CD8-positive, alpha-beta memory T cell (primary cell): ENCODE measurements at regions not wholly inside any gene's neighbourhood (a gene's known extent, or its start where the extent isn't known, plus 50 kb on each side); places are given as distances from the start of the nearest gene placed in this dataset.

Experiments
- CTCF ChIA-PET: fragments of 350-600 bp; sonication (Branson Sonifier 250); formaldehyde crosslinking; loops from one replicate; lab custom pipeline; 2021; ENCODE audit warnings: antibody characterized with exemption; lab: Charles Lee
- POLR2A ChIA-PET: fragments of 350-600 bp; sonication (Branson Sonifier 250); formaldehyde crosslinking; loops from one replicate; lab custom pipeline; 2021; ENCODE audit warnings: antibody characterized with exemption; lab: Charles Lee
- DNase-seq, 5 donors: peaks; one replicate each; pipeline versions ENCODE4 v3.0.0 to v3.0.0-alpha.2; 2020 to 2022; ENCODE audit warnings: mixed read lengths in 1 of 5
- H3K27ac ChIP-seq: one replicate; pipeline ENCODE4 v1.7.0; 2013; ENCODE audit warnings: low read depth, mild to moderate bottlenecking, low read length, moderate library complexity
- H3K27me3 ChIP-seq: 2 replicates; pipeline ENCODE4 v1.7.0; 2013; ENCODE audit warnings: low read length, mild to moderate bottlenecking; ENCODE audit not compliant: insufficient read depth, poor library complexity, severe bottlenecking
- H3K36me3 ChIP-seq: 2 replicates; pipeline ENCODE4 v1.7.0; 2013; ENCODE audit warnings: mild to moderate bottlenecking, low read length, moderate library complexity; ENCODE audit not compliant: insufficient read depth
- H3K4me1 ChIP-seq: 2 replicates; pipeline ENCODE4 v1.7.0; 2013; ENCODE audit warnings: mild to moderate bottlenecking, low read length, moderate library complexity; ENCODE audit not compliant: insufficient read depth
- H3K4me3 ChIP-seq: 2 replicates; pipeline ENCODE4 v1.7.0; 2013; ENCODE audit warnings: mild to moderate bottlenecking, low read length
- H3K9me3 ChIP-seq: 2 replicates; pipeline ENCODE4 v1.7.0; 2013; ENCODE audit warnings: mild to moderate bottlenecking, low read length
- H3K27ac Mint-ChIP-seq, 8 donors: one replicate each; pipeline ENCODE4 v1.8.0; 2020 to 2021; ENCODE audit warnings: mixed read lengths in 8 of 8, mild to moderate bottlenecking in 6 of 8, inconsistent platforms in 3 of 8, moderate library complexity in 3 of 8
- H3K27me3 Mint-ChIP-seq, 2 donors: one replicate each; pipeline ENCODE4 v1.8.0; 2020 to 2021; ENCODE audit warnings: mixed read lengths in 2 of 2, mild to moderate bottlenecking in 1 of 2, moderate library complexity in 1 of 2
- H3K36me3 Mint-ChIP-seq, 3 donors: one replicate each; pipeline ENCODE4 v1.8.0; 2020 to 2021; ENCODE audit warnings: mixed read lengths in 3 of 3, inconsistent platforms in 1 of 3, mild to moderate bottlenecking in 1 of 3
- H3K4me1 Mint-ChIP-seq, 3 donors: one replicate each; pipeline ENCODE4 v1.8.0; 2020 to 2021; ENCODE audit warnings: mixed read lengths in 3 of 3, inconsistent platforms in 1 of 3, mild to moderate bottlenecking in 1 of 3
- H3K4me3 Mint-ChIP-seq, 7 donors: one replicate each; pipeline ENCODE4 v1.8.0; 2020 to 2021; ENCODE audit warnings: mixed read lengths in 7 of 7, mild to moderate bottlenecking in 6 of 7, moderate library complexity in 4 of 7, inconsistent platforms in 2 of 7
- H3K9me3 Mint-ChIP-seq, 5 donors: one replicate each; pipeline ENCODE4 v1.8.0; 2020 to 2022; ENCODE audit warnings: mixed read lengths in 5 of 5, mild to moderate bottlenecking in 3 of 5, moderate library complexity in 2 of 5, inconsistent platforms in 1 of 5

- no peaks in the 10 kb centered on the region for H3K9me3 ChIP-seq
- H3K36me3 Mint-ChIP-seq = no peaks in the 10 kb centered on the region
- H3K27me3 ChIP-seq = peaks cover 17% of the 10 kb centered on the region
Measured at GRCh38 chr5:141762790-141763368, 80.8 kb upstream of the ARAP3 start.

DNA sequence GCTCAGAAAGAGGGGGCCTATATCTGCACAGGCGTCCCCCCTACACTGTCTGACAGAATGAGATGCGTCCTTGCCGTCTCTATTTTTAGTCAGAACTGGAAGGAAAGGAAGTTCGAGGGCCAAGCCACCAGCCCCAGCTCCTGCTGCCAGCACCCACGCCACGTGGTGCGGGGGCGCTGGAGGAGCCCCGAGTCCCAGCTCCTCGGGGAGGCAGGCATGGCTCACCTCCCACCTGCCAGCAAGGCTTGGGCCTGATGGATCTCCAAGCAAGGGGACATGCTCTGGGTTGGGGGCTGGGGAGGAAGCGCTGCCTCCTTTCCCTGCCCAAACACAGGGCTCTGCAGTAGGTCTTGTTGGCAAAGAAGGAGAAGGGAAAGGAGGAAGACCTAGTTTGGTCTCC, 80.3 kb upstream of the ARAP3 start:
- Histone ChIP-seq H3K4me1 (no peaks in the 10 kb centered on the region), H3K27ac (no peak overlapping the region), H3K4me3 (no peak overlapping the region), H3K36me3 (no peaks in the 10 kb centered on the region), H3K27me3 (peaks cover 17% of the 10 kb centered on the region), H3K9me3 (no peaks in the 10 kb centered on the region)
- Mint-ChIP-seq H3K27me3 (peaks cover 32 to 49% of the 10 kb centered on the region in 2 donors), H3K4me1 (peaks cover 0 to 6% (median 0%) of the 10 kb centered on the region in 3 donors), H3K27ac (no peak overlapping the region), H3K9me3 (no peaks in the 10 kb centered on the region), H3K36me3 (no peaks in the 10 kb centered on the region), H3K4me3 (no peak overlapping the region)
- ChIA-PET POLR2A (interaction anchor here (0.6 kb wide), 1 partner anchor 23 kb away, joined by 4 read pairs; no protein-coding TSS in a partner anchor), CTCF (no interaction called here)
- DNase-seq = no peak

More at GRCh38 chr5:141762790-141763368, 80.8 kb upstream of the ARAP3 start:
- H3K27ac Mint-ChIP-seq = no peak overlapping the region
- no peak overlapping the region for H3K4me3 Mint-ChIP-seq
- peaks cover 29 to 43% of the 10 kb centered on the region in 2 donors for H3K27me3 Mint-ChIP-seq
- H3K4me1 Mint-ChIP-seq = peaks cover 0 to 6% (median 0%) of the 10 kb centered on the region in 3 donors
- H3K4me1 ChIP-seq = no peaks in the 10 kb centered on the region
- no peaks in the 10 kb centered on the region for H3K9me3 Mint-ChIP-seq
- no peak overlapping the region for H3K27ac ChIP-seq
- CTCF ChIA-PET = interaction anchor here (1.3 kb wide), 1 partner anchor 49 kb away, joined by 3 read pairs; no protein-coding TSS in a partner anchor
- DNase-seq = no peak
- no peaks in the 10 kb centered on the region for H3K36me3 ChIP-seq
- POLR2A ChIA-PET = no interaction called here
- no peak overlapping the region for H3K4me3 ChIP-seq

- H3K27ac ChIP-seq = no peak overlapping the region
- Mint-ChIP-seq H3K27ac (no peak overlapping the region), H3K36me3 (no peaks in the 10 kb centered on the region), H3K4me3 (no peak overlapping the region), H3K9me3 (no peaks in the 10 kb centered on the region), H3K27me3 (peaks cover 36 to 56% of the 10 kb centered on the region in 2 donors), H3K4me1 (peaks cover 0 to 6% (median 0%) of the 10 kb centered on the region in 3 donors)
- H3K36me3 ChIP-seq = no peaks in the 10 kb centered on the region
- H3K9me3 ChIP-seq = no peaks in the 10 kb centered on the region
- CTCF ChIA-PET = interaction anchor here (0.7 to 1.1 kb wide), 4 partner anchors 59 to 196 kb away, joined by 3 to 4 read pairs (median 4); no protein-coding TSS in a partner anchor
- H3K27me3 ChIP-seq = peaks cover 21% of the 10 kb centered on the region
- H3K4me1 ChIP-seq = no peaks in the 10 kb centered on the region
- DNase-seq = no peak
- POLR2A ChIA-PET = no interaction called here
- H3K4me3 ChIP-seq = no peak overlapping the region
Measured at GRCh38 chr5:141760753-141761152, 78.7 kb upstream of the ARAP3 start.

DNA sequence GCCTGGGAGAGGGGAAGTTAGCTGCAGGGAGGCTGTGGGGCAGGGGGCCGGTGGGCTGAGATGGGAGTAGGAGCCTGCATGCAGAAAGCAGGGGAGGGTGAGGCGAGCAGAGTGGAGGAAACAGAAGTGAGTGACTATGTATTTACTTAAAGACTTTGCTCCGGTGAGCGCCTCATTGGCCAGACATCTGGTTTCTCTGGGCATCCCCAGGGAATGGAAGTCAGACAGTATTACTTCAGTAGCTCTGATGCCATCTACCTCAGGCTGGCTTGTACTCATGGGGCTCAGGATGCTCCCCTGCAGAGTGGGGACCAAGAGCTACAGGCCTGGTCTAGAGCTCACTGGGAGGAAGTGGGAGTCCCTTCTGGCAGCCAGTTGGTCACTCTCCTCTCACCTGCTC, 78.2 kb upstream of the ARAP3 start:
- H3K4me1 ChIP-seq = no peaks in the 10 kb centered on the region
- ChIA-PET POLR2A (no interaction called here), CTCF (no interaction called here)
- H3K4me3 Mint-ChIP-seq = no peak overlapping the region
- H3K27ac ChIP-seq = no peak overlapping the region
- no peak for DNase-seq
- H3K9me3 ChIP-seq = no peaks in the 10 kb centered on the region
- no peak overlapping the region for H3K4me3 ChIP-seq
- no peaks in the 10 kb centered on the region for H3K36me3 ChIP-seq
- H3K27ac Mint-ChIP-seq = no peak overlapping the region
- H3K27me3 ChIP-seq = peaks cover 21% of the 10 kb centered on the region
- H3K27me3 Mint-ChIP-seq = peaks cover 41 to 59% of the 10 kb centered on the region in 2 donors
- peaks cover 0 to 6% (median 0%) of the 10 kb centered on the region in 3 donors for H3K4me1 Mint-ChIP-seq
- H3K9me3 Mint-ChIP-seq = no peaks in the 10 kb centered on the region
- H3K36me3 Mint-ChIP-seq = no peaks in the 10 kb centered on the region

DNA sequence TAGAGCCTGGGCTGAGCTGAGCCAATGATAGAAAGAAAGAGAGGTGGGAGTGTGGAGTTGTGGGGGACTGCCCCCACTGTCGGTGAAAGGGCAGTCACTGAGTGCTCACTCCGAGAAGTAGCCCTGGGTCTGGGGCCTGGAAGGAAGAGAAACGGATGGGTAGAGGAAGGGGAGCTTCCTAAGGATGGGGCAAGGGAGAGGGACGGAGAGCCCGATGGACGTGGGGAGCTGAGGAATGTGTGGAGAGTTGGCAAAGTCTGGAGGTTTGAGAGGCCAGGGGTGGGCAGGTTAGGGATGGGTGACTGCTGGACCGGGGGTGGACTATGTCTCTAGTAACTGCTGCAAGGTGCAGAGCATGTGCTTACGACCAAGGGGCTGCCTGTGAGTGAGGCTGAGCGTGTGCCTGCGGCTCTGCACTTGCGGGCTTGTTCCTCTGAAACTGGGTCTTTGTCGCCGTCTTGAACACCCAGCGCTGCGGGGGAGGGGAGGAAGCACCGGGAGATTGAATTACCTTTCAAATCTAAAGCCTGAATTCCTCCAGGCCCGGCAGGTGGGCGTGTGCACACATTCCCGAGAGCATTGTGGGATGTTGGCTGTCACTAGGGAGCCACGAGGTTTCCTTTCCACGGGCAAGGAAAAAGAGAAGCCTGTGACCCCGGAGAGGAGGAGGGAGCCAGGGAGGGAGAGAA, 76.4 kb upstream of the ARAP3 start:
- Mint-ChIP-seq H3K36me3 (no peaks in the 10 kb centered on the region), H3K9me3 (no peaks in the 10 kb centered on the region), H3K4me3 (no peak overlapping the region), H3K27ac (no peak overlapping the region), H3K27me3 (peaks cover 46 to 75% of the 10 kb centered on the region in 2 donors), H3K4me1 (peaks cover 0 to 6% (median 0%) of the 10 kb centered on the region in 3 donors)
- POLR2A ChIA-PET = no interaction called here
- no peak overlapping the region for H3K4me3 ChIP-seq
- no peaks in the 10 kb centered on the region for H3K9me3 ChIP-seq
- peaks cover 30% of the 10 kb centered on the region for H3K27me3 ChIP-seq
- no peaks in the 10 kb centered on the region for H3K36me3 ChIP-seq
- CTCF ChIA-PET = interaction anchor here (0.9 to 1.2 kb wide), 2 partner anchors 11 to 26 kb away, joined by 3 to 4 read pairs; no protein-coding TSS in a partner anchor
- DNase-seq = no peak
- H3K27ac ChIP-seq = no peak overlapping the region
- H3K4me1 ChIP-seq = no peaks in the 10 kb centered on the region

- no peaks in the 10 kb centered on the region for H3K9me3 Mint-ChIP-seq
- H3K36me3 ChIP-seq = no peaks in the 10 kb centered on the region
- peaks cover 0 to 6% (median 0%) of the 10 kb centered on the region in 3 donors for H3K4me1 Mint-ChIP-seq
- no peaks in the 10 kb centered on the region for H3K36me3 Mint-ChIP-seq
- H3K27ac Mint-ChIP-seq = peak overlapping the region in 1 of 8 donors; percentile 25
- DNase-seq = no peak
- peaks cover 51 to 76% of the 10 kb centered on the region in 2 donors for H3K27me3 Mint-ChIP-seq
- H3K27ac ChIP-seq = no peak overlapping the region
- H3K27me3 ChIP-seq = peaks cover 35% of the 10 kb centered on the region
- no peak overlapping the region for H3K4me3 ChIP-seq
- CTCF ChIA-PET = interaction anchor here (1.2 kb wide), 1 partner anchor 10 kb away, joined by 4 read pairs; no protein-coding TSS in a partner anchor
- H3K4me3 Mint-ChIP-seq = no peak overlapping the region
- no peaks in the 10 kb centered on the region for H3K4me1 ChIP-seq
- POLR2A ChIA-PET = no interaction called here
- H3K9me3 ChIP-seq = no peaks in the 10 kb centered on the region
Measured at GRCh38 chr5:141757402-141757801, 75.4 kb upstream of the ARAP3 start.

GRCh38 chr5:141756196-141756595, 74.2 kb upstream of the ARAP3 start:
- POLR2A ChIA-PET = no interaction called here
- Histone ChIP-seq H3K36me3 (no peaks in the 10 kb centered on the region), H3K27ac (no peak overlapping the region), H3K4me3 (no peak overlapping the region), H3K27me3 (peaks cover 37% of the 10 kb centered on the region), H3K4me1 (no peaks in the 10 kb centered on the region), H3K9me3 (no peaks in the 10 kb centered on the region)
- H3K36me3 Mint-ChIP-seq = no peaks in the 10 kb centered on the region
- no peaks in the 10 kb centered on the region for H3K9me3 Mint-ChIP-seq
- CTCF ChIA-PET = no interaction called here
- peaks cover 51 to 80% of the 10 kb centered on the region in 2 donors for H3K27me3 Mint-ChIP-seq
- no peak for DNase-seq
- no peak overlapping the region for H3K4me3 Mint-ChIP-seq
- no peak overlapping the region for H3K27ac Mint-ChIP-seq
- H3K4me1 Mint-ChIP-seq = peaks cover 0 to 6% (median 0%) of the 10 kb centered on the region in 3 donors
